Activated CD8-positive, alpha-beta memory T cell treated with anti-CD3 and anti-CD28 coated beads, Interleukin-2, amount 50 U/mL, for 24 hours (primary cell): ENCODE measurements at regions not wholly inside any gene's neighbourhood (a gene's known extent, or its start where the extent isn't known, plus 50 kb on each side); places are given as distances from the start of the nearest gene placed in this dataset.
"Not testable (repeated sequence)": the region's sequence is repeated elsewhere in the genome, so short reads cannot be mapped to it uniquely, and the experiment has no call there.

Experiments
- DNase-seq: peaks from one replicate; pipeline ENCODE4 v3.0.0-alpha.2; 2020; ENCODE audit errors: extremely low read depth

GRCh38 chr10:33101392-33101787 is 143.4 kb upstream of the ITGB1 start:
- no peak for DNase-seq

- DNase-seq = no peak
Measured at GRCh38 chr10:33100781-33101391, 142.9 kb upstream of the ITGB1 start.

- no peak for DNase-seq
Measured at GRCh38 chr10:33099748-33100147, 141.7 kb upstream of the ITGB1 start.

GRCh38 chr10:33098951-33099663 is 141.1 kb upstream of the ITGB1 start:
- DNase-seq = no peak

GRCh38 chr10:33095867-33096815 is 138.1 kb upstream of the ITGB1 start:
- no peak for DNase-seq

- no peak for DNase-seq
Measured at GRCh38 chr10:33094263-33095051, 136.4 kb upstream of the ITGB1 start.

- no peak for DNase-seq
Measured at GRCh38 chr10:33093362-33093761, 135.3 kb upstream of the ITGB1 start.

- no peak for DNase-seq
Measured at GRCh38 chr10:33092596-33092995, 134.6 kb upstream of the ITGB1 start.

GRCh38 chr10:33091201-33091600 is 133.2 kb upstream of the ITGB1 start:
- DNase-seq = no peak

- DNase-seq = no peak
Measured at GRCh38 chr10:33088990-33089389, 131.0 kb upstream of the ITGB1 start.

- no peak for DNase-seq
Measured at GRCh38 chr10:33087922-33088321, 129.9 kb upstream of the ITGB1 start.

GRCh38 chr10:33087152-33087551 is 129.1 kb upstream of the ITGB1 start:
- DNase-seq = no peak

GRCh38 chr10:33086100-33086499 is 128.1 kb upstream of the ITGB1 start:
- no peak for DNase-seq

- no peak for DNase-seq
Measured at GRCh38 chr10:33085313-33085833, 127.3 kb upstream of the ITGB1 start.

GRCh38 chr10:33084453-33084852 is 126.4 kb upstream of the ITGB1 start:
- DNase-seq = no peak

- no peak for DNase-seq
Measured at GRCh38 chr10:33082373-33082895, 124.4 kb upstream of the ITGB1 start.

GRCh38 chr10:33080467-33080866 is 122.4 kb upstream of the ITGB1 start:
- DNase-seq = not testable (repeated sequence)

GRCh38 chr10:33074443-33074842 is 116.4 kb upstream of the ITGB1 start:
- DNase-seq = no peak

GRCh38 chr10:33073641-33074415 is 115.8 kb upstream of the ITGB1 start:
- DNase-seq = no peak

- no peak for DNase-seq
Measured at GRCh38 chr10:33071857-33072256, 113.8 kb upstream of the ITGB1 start.
